ENCODE measurements at regions not wholly inside any gene's neighbourhood (a gene's known extent, or its start where the extent isn't known, plus 50 kb on each side); places are given as distances from the start of the nearest gene placed in this dataset.
"Not testable (repeated sequence)": the region's sequence is repeated elsewhere in the genome, so short reads cannot be mapped to it uniquely, and the experiment has no call there.

DNA sequence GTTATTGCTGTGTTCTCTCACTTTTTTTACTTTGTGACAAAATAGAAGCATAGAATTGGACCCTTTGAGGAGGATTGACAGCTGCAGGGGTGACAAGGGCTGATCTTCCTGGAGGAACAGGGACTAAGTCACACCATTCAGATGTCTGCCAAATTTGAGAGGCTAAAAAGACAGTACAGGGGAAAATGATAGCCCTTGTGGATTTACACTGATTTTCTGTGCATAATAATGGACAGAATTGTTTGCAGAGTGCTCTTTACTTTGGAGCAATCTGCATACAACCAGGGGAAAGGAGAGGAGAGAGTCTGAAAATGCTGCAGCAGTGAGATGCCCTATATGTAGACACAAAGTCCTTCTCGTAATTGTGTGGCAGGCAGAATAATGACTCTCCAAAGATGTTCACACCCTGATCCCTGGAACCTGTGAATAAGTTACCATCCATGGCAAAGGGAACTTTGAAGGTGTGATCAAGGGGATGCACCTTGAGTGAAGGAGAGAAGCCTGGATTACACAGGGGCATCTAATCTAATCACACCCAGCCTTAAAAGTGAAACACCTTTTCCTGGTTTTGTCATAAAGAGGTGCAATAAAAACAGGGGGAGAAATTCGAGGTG is 221.4 kb upstream of the CPHXL start:
- TF ChIP-seq, protein P1, sequence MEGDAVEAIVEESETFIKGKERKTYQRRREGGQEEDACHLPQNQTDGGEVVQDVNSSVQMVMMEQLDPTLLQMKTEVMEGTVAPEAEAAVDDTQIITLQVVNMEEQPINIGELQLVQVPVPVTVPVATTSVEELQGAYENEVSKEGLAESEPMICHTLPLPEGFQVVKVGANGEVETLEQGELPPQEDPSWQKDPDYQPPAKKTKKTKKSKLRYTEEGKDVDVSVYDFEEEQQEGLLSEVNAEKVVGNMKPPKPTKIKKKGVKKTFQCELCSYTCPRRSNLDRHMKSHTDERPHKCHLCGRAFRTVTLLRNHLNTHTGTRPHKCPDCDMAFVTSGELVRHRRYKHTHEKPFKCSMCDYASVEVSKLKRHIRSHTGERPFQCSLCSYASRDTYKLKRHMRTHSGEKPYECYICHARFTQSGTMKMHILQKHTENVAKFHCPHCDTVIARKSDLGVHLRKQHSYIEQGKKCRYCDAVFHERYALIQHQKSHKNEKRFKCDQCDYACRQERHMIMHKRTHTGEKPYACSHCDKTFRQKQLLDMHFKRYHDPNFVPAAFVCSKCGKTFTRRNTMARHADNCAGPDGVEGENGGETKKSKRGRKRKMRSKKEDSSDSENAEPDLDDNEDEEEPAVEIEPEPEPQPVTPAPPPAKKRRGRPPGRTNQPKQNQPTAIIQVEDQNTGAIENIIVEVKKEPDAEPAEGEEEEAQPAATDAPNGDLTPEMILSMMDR (IDR thresholded peaks at IDR 0.05; ENCODE audit: insufficient read depth, missing control alignments): no peak
- no peak for DNase-seq (ENCODE audit: insufficient read length, low spot score)
- no peak for FAIRE-seq

DNA sequence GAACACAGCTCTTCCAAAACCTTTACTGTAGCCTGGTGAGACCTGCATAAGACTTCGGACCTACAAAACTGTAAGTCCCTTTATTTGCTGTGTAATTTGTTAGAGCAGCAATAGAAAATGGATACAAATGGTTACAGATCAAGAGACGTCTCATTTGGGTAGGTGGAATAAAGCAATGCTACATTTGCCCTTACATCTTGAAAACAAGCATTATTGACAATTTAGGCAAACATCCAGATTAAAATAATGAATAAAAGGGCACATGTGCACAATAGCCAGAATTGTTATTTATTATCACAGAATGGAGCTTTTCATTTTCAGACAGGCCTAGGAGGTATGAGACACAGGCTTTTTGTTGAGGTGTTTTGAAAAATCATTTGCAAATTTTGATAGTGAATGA is 222.2 kb upstream of the CPHXL start:
- FAIRE-seq (no peak), DNase-seq (ENCODE audit: insufficient read length, low spot score) (no peak)
- TF ChIP-seq, protein P1 (IDR thresholded peaks at IDR 0.05; ENCODE audit: insufficient read depth, missing control alignments): no peak

DNA sequence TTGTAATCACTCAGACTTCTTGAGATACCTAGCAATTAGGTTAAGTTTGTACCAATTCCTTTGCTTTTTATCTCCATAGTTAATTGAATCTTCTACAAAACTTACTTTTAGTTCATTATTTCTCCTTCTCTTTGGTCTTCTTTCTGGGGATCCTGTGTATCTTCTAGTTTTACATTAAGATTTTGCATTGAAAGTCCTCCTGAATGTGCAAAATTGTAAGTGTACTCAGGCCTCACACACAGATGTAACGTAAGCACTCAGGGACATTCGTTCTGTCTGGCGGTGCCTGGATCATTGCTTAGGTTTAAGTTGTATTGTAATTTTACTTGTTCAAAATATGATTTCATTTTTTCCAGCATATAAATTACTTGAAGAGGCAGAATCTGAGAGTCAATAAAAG is 222.6 kb upstream of the CPHXL start:
- TF ChIP-seq, protein P1 (IDR thresholded peaks at IDR 0.05; ENCODE audit: insufficient read depth, missing control alignments): no peak
- DNase-seq (ENCODE audit: insufficient read length, low spot score): no peak
- no peak for FAIRE-seq

DNA sequence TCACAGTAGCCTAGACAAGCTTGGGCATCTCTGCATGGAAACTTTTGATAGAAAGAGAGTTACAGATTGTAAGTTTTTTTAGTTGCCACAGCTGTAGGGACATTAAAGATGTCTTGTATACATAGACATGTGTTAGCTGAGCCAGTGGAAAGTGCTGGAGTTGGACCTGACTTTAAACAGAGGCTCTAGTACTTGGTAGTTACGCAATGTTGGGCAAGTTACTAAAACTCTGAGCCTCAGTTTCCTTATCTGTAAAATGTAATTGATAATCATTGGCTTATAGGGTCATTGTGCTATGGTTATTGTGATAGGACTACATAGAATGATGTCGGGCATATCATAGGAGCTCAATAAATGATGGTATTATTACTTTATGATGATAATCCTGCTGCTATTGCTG is 225.8 kb upstream of the CPHXL start:
- FAIRE-seq (no peak), DNase-seq (ENCODE audit: insufficient read length, low spot score) (no peak)
- TF ChIP-seq, protein P1 (IDR thresholded peaks at IDR 0.05; ENCODE audit: insufficient read depth, missing control alignments): no peak

DNA sequence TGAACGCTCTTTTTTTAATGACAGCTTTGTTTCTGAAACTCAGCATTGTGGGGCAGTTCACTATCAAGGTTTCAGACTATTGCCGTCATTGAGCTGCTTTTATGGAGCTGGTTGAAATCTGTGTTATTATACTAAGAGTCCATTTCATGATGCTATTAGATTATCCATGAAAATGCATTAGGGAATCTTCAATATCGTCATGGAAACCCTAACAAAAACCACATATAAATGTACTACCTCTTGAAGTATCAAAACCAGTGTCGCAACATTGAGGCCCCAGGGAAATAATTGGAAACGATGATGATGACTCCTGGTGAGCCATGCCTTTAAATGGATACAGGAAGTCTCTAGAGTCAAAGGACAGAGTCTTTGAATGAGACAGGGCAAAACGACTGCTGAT is 231.6 kb upstream of the CPHXL start:
- DNase-seq (ENCODE audit: insufficient read length, low spot score): no peak
- TF ChIP-seq, protein P1 (IDR thresholded peaks at IDR 0.05; ENCODE audit: insufficient read depth, missing control alignments): no peak
- FAIRE-seq: no peak

DNA sequence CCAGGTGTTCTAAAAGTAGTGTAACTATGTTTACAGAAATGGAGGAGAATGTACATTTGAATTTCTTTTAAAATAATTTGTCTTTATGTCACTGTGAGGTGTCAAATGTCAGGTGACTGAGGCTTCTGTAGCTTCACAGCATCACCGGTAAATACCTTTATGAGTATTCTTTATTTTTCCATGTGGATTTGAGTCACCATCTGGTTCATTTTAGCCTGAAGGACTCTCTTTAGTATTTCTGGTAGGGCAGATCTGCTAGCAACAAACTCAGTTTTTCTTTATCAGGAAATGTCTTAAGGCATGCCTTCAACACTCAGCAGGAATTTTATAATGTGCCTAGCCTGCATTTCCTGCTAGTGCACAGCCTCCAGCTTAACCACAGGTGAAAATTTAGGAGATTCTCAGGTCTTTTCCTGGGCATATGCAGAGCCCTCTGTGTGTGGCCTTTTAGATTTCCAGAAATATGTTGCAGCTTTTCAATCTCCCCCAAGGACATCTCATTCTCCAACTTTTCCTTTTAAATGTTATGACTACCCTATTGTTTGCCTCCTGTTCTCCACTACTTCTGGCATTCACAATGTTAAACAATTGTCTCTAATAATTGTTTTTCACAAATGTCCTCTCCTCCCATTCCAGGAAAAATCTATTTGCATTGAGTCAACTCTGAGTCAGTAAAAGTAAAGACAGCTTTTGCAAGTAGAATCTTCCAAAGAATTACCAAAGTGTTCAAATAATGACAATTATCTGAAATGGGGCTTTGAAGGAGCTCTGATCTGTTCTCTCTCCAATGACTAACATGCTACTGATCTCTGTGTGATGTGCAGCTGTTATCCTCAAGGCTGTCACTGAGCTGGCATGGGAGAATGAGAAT is 239.4 kb upstream of the CPHXL start:
- DNase-seq (ENCODE audit: insufficient read length, low spot score): no peak
- FAIRE-seq: no peak
- TF ChIP-seq, protein P1 (IDR thresholded peaks at IDR 0.05; ENCODE audit: insufficient read depth, missing control alignments): no peak

DNA sequence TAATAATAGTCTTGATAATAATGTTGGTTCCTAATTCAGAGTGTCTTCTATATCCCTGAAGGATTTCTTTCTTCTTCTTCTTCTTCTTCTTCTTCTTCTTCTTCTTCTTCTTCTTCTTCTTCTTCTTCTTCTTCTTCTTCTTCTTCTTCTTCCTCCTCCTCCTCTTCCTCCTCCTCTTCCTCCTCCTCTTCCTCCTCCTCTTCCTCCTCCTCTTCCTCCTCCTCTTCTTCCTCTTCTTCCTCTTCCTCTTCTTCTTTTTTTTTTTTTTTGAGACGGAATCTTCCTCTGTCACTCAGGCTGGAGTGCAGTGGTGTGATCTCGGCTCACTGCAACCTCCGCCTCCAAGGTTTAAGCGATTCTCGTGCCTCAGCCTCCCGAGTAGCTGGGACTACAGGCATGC is 242.8 kb upstream of the CPHXL start:
- FAIRE-seq: not testable (repeated sequence)

More for the DNA sequence above, 242.8 kb upstream of the CPHXL start:
- not testable (repeated sequence) for DNase-seq (ENCODE audit: insufficient read length, low spot score)
